ENCODE measurements at regions not wholly inside any gene's neighbourhood (a gene's known extent, or its start where the extent isn't known, plus 50 kb on each side); places are given as distances from the start of the nearest gene placed in this dataset.
A peak's percentile ranks its signal among the peaks of the same experiment; 100 is the strongest.

- H3K4me1 ChIP-seq (replicated peaks in 1 of 2): no peaks in the 10 kb centered on the region
- no peaks in the 10 kb centered on the region for H3K27me3 ChIP-seq
- H3K27ac ChIP-seq: no peak overlapping the region
- WGBS, 4 donors: 75 to 85% (median 84%) methylated on average over 6 of the region's 6 CpGs
- DNase-seq: peak in 1 of 7 donors; percentile 36
- H3K9me3 ChIP-seq (replicated peaks in 1 of 3): no peaks in the 10 kb centered on the region
- intact Hi-C loops (cut with DNase I): no loop called here
- no peak overlapping the region for H3K4me3 ChIP-seq
- no peaks in the 10 kb centered on the region for H3K36me3 ChIP-seq (replicated peaks in 1 of 2)
- no peak for TF ChIP-seq CTCF (IDR thresholded peaks at IDR 0.05)
- TF ChIP-seq POLR2A (IDR thresholded peaks at IDR 0.05): no peak
Observed at GRCh38 chr14:104469591-104469990, 110.0 kb upstream of the C14orf180 start.

- H3K27me3 ChIP-seq: no peaks in the 10 kb centered on the region
- no peaks in the 10 kb centered on the region for H3K36me3 ChIP-seq (replicated peaks in 1 of 2)
- no peak overlapping the region for H3K27ac ChIP-seq
- 79 to 87% (median 87%) methylated on average over 14 to 15 of the region's 15 CpGs for WGBS, 4 donors
- H3K9me3 ChIP-seq (replicated peaks in 1 of 3): no peaks in the 10 kb centered on the region
- TF ChIP-seq CTCF (IDR thresholded peaks at IDR 0.05) (no peak), POLR2A (IDR thresholded peaks at IDR 0.05) (no peak)
- H3K4me1 ChIP-seq (replicated peaks in 1 of 2): no peaks in the 10 kb centered on the region
- no peak overlapping the region for H3K4me3 ChIP-seq
- DNase-seq: no peak
- intact Hi-C loops (cut with DNase I): no loop called here
Observed at GRCh38 chr14:104470588-104470987, 109.0 kb upstream of the C14orf180 start.

- TF ChIP-seq POLR2A (IDR thresholded peaks at IDR 0.05): no peak
- TF ChIP-seq CTCF (IDR thresholded peaks at IDR 0.05): no peak
- intact Hi-C loops (cut with DNase I): no loop called here
- peak in 1 of 7 donors; percentile 10 for DNase-seq
- no peak overlapping the region for H3K27ac ChIP-seq
- WGBS, 4 donors: 67 to 92% (median 88%) methylated on average over 2 to 8 of the region's 8 CpGs
- no peaks in the 10 kb centered on the region for H3K27me3 ChIP-seq
- H3K9me3 ChIP-seq (replicated peaks in 1 of 3): no peaks in the 10 kb centered on the region
- H3K4me3 ChIP-seq: no peak overlapping the region
- H3K36me3 ChIP-seq (replicated peaks in 1 of 2): no peaks in the 10 kb centered on the region
- no peaks in the 10 kb centered on the region for H3K4me1 ChIP-seq (replicated peaks in 1 of 2)
Observed at GRCh38 chr14:104471114-104471513, 108.5 kb upstream of the C14orf180 start.

GRCh38 chr14:104472073-104472472, 107.5 kb upstream of the C14orf180 start:
- no peaks in the 10 kb centered on the region for H3K9me3 ChIP-seq (replicated peaks in 1 of 3)
- H3K36me3 ChIP-seq (replicated peaks in 1 of 2): no peaks in the 10 kb centered on the region
- intact Hi-C loops (cut with DNase I): no loop called here
- 70 to 82% (median 78%) methylated on average over 1 of the region's 1 CpG for WGBS, 4 donors
- no peaks in the 10 kb centered on the region for H3K27me3 ChIP-seq
- H3K27ac ChIP-seq: no peak overlapping the region
- TF ChIP-seq CTCF (IDR thresholded peaks at IDR 0.05): no peak
- TF ChIP-seq POLR2A (IDR thresholded peaks at IDR 0.05): no peak
- H3K4me3 ChIP-seq: no peak overlapping the region
- no peaks in the 10 kb centered on the region for H3K4me1 ChIP-seq (replicated peaks in 1 of 2)
- DNase-seq: no peak

Data from adrenal gland (tissue), 9 donors.